BJ (cell line): ENCODE measurements at regions not wholly inside any gene's neighbourhood (a gene's known extent, or its start where the extent isn't known, plus 50 kb on each side); places are given as distances from the start of the nearest gene placed in this dataset.

ENCODE experiments used
- CTCF ChIA-PET: fragments of 350-600 bp; formaldehyde crosslinking; extraction: SDS; loops from one replicate; lab custom pipeline; 2021; ENCODE audit warnings: antibody characterized with exemption, inconsistent platforms; lab: Yijun Ruan, JAX
- POLR2A ChIA-PET: fragments of 300-600 bp; sonication (Branson Sonifier 250); formaldehyde crosslinking; extraction: SDS; loops from one replicate; lab custom pipeline; 2021; ENCODE audit warnings: antibody characterized with exemption; lab: Charles Lee
- DNase-seq: peaks from one replicate; pipeline ENCODE4 v3.0.0-alpha.2; 2011; ENCODE audit warnings: low read depth
- H3K27me3 ChIP-seq: 2 replicates; pipeline ENCODE4 v1.6.0; 2011; ENCODE audit warnings: low read length; ENCODE audit not compliant: control insufficient read depth, insufficient read depth
- H3K36me3 ChIP-seq: 2 replicates; pipeline ENCODE4 v1.5.1; 2011; ENCODE audit warnings: low read length; ENCODE audit not compliant: control insufficient read depth, insufficient read depth
- H3K4me3 ChIP-seq: 2 replicates; pipeline ENCODE4 v1.5.1; 2011; ENCODE audit warnings: low read depth, mild to moderate bottlenecking, control low read depth, low read length
- CTCF ChIP-seq: IDR thresholded peaks from 2 replicates; pipeline ENCODE4 v1.5.1; 2011; ENCODE audit warnings: low read depth, mild to moderate bottlenecking, control low read depth, inconsistent platforms, low read length, moderate library complexity; ENCODE audit not compliant: insufficient read depth

GRCh38 chr2:55989405-55989804 is 65.8 kb upstream of the EFEMP1 start:
- no peaks in the 10 kb centered on the region for H3K36me3 ChIP-seq
- CTCF ChIA-PET, result interaction anchor here (0.7 to 2.2 kb wide), 2 partner anchors 12 to 13 kb away, joined by 3 to 7 read pairs; no protein-coding TSS in a partner anchor
- DNase-seq, result no peak
- TF ChIP-seq CTCF, result no peak
- no peak overlapping the region for H3K4me3 ChIP-seq
- POLR2A ChIA-PET, result no interaction called here
- no peaks in the 10 kb centered on the region for H3K27me3 ChIP-seq

- POLR2A ChIA-PET, result interaction anchor here (0.5 to 0.9 kb wide), 4 partner anchors 16 to 231 kb away, joined by 3 to 5 read pairs (median 3); no protein-coding TSS in a partner anchor
- TF ChIP-seq CTCF, result no peak
- Histone ChIP-seq H3K4me3 (no peak overlapping the region), H3K27me3 (no peaks in the 10 kb centered on the region), H3K36me3 (no peaks in the 10 kb centered on the region)
- DNase-seq, result peak; percentile 99
- CTCF ChIA-PET, result interaction anchor here (0.6 to 2.1 kb wide), 4 partner anchors 27 to 274 kb away, joined by 3 to 7 read pairs (median 4); no protein-coding TSS in a partner anchor
Observed at GRCh38 chr2:55992455-55992854, 68.9 kb upstream of the EFEMP1 start.

- CTCF ChIA-PET, result interaction anchor here (1.4 to 2.1 kb wide), 2 partner anchors 33 to 275 kb away, joined by 4 read pairs; no protein-coding TSS in a partner anchor
- TF ChIP-seq CTCF, result no peak
- no peak for DNase-seq
- no peaks in the 10 kb centered on the region for H3K36me3 ChIP-seq
- H3K27me3 ChIP-seq, result no peaks in the 10 kb centered on the region
- H3K4me3 ChIP-seq, result no peak overlapping the region
- POLR2A ChIA-PET, result no interaction called here
Observed at GRCh38 chr2:55993685-55994084, 70.1 kb upstream of the EFEMP1 start.

- CTCF ChIA-PET, result no interaction called here
- TF ChIP-seq CTCF, result no peak
- POLR2A ChIA-PET, result no interaction called here
- H3K4me3 ChIP-seq, result no peak overlapping the region
- no peak for DNase-seq
- H3K27me3 ChIP-seq, result no peaks in the 10 kb centered on the region
- no peaks in the 10 kb centered on the region for H3K36me3 ChIP-seq
Observed at GRCh38 chr2:55995211-55995610, 71.6 kb upstream of the EFEMP1 start.

GRCh38 chr2:55995902-55996301 is 72.3 kb upstream of the EFEMP1 start:
- ChIA-PET CTCF (interaction anchor here (0.7 to 2.0 kb wide), 3 partner anchors 172 to 225 kb away, joined by 3 to 4 read pairs (median 3); no protein-coding TSS in a partner anchor), POLR2A (no interaction called here)
- no peaks in the 10 kb centered on the region for H3K36me3 ChIP-seq
- no peaks in the 10 kb centered on the region for H3K27me3 ChIP-seq
- DNase-seq, result no peak
- no peak overlapping the region for H3K4me3 ChIP-seq
- TF ChIP-seq CTCF, result no peak
